ENCODE measurements at regions not wholly inside any gene's neighbourhood (a gene's known extent, or its start where the extent isn't known, plus 50 kb on each side); places are given as distances from the start of the nearest gene placed in this dataset.

- H3K4me1 Mint-ChIP-seq (ENCODE audit: low read depth, unreplicated experiment), result no peaks in the 10 kb centered on the region
- no peaks in the 10 kb centered on the region for H3K9me3 Mint-ChIP-seq (ENCODE audit: unreplicated experiment)
- Histone ChIP-seq H3K4me1 (ENCODE audit: insufficient read depth, low read length) (no peaks in the 10 kb centered on the region), H3K9me3 (ENCODE audit: insufficient read depth, low read depth, low read length) (no peaks in the 10 kb centered on the region), H3K79me2 (ENCODE audit: insufficient read depth, low read length) (no peaks in the 10 kb centered on the region), H3K9ac (ENCODE audit: low read length) (no peak overlapping the region), H3K27ac (ENCODE audit: low read depth, low read length) (no peak overlapping the region), H3K4me3 (ENCODE audit: insufficient read depth, low read depth, low read length) (no peak overlapping the region), H3K27me3 (ENCODE audit: insufficient read depth, low read length) (no peaks in the 10 kb centered on the region), H3K4me2 (ENCODE audit: low read length) (no peak overlapping the region), H4K20me1 (ENCODE audit: insufficient read depth, low read length) (no peaks in the 10 kb centered on the region), H3K36me3 (ENCODE audit: insufficient read depth, low read length) (no peaks in the 10 kb centered on the region), H2AFZ (ENCODE audit: low read depth, low read length) (no peak overlapping the region)
- no peak for TF ChIP-seq EZH2 (IDR thresholded peaks at IDR 0.05; ENCODE audit: insufficient read depth, low read length)
- TF ChIP-seq CTCF (IDR thresholded peaks at IDR 0.05; ENCODE audit: insufficient read depth, low read depth, low read length), result no peak
- H3K27me3 Mint-ChIP-seq (ENCODE audit: low read depth, unreplicated experiment), result no peaks in the 10 kb centered on the region
- H3K36me3 Mint-ChIP-seq (ENCODE audit: low read depth, unreplicated experiment), result no peaks in the 10 kb centered on the region
- no peak overlapping the region for H3K4me3 Mint-ChIP-seq (ENCODE audit: unreplicated experiment)
- no peak for FAIRE-seq
- no peak overlapping the region for H3K27ac Mint-ChIP-seq (ENCODE audit: unreplicated experiment)
- no peak for DNase-seq (ENCODE audit: low read depth)
These were observed 589.8 kb downstream of the PLCL1 start for GRCh38 chr2:198394208-198394607.

- no peak for FAIRE-seq
- TF ChIP-seq EZH2 (IDR thresholded peaks at IDR 0.05; ENCODE audit: insufficient read depth, low read length) (no peak), CTCF (IDR thresholded peaks at IDR 0.05; ENCODE audit: insufficient read depth, low read depth, low read length) (no peak)
These were observed 586.3 kb downstream of the PLCL1 start for GRCh38 chr2:198390670-198391069.

GRCh38 chr2:198387677-198388076 is 583.3 kb downstream of the PLCL1 start:
- Histone ChIP-seq H3K27me3 (ENCODE audit: insufficient read depth, low read length) (no peaks in the 10 kb centered on the region), H3K36me3 (ENCODE audit: insufficient read depth, low read length) (no peaks in the 10 kb centered on the region), H3K4me1 (ENCODE audit: insufficient read depth, low read length) (no peaks in the 10 kb centered on the region), H3K4me3 (ENCODE audit: insufficient read depth, low read depth, low read length) (no peak overlapping the region), H3K27ac (ENCODE audit: low read depth, low read length) (no peak overlapping the region), H3K9me3 (ENCODE audit: insufficient read depth, low read depth, low read length) (no peaks in the 10 kb centered on the region), H4K20me1 (ENCODE audit: insufficient read depth, low read length) (no peaks in the 10 kb centered on the region), H3K9ac (ENCODE audit: low read length) (no peak overlapping the region), H2AFZ (ENCODE audit: low read depth, low read length) (no peak overlapping the region), H3K4me2 (ENCODE audit: low read length) (no peak overlapping the region), H3K79me2 (ENCODE audit: insufficient read depth, low read length) (no peaks in the 10 kb centered on the region)
- Mint-ChIP-seq H3K4me1 (ENCODE audit: low read depth, unreplicated experiment) (no peaks in the 10 kb centered on the region), H3K9me3 (ENCODE audit: unreplicated experiment) (no peaks in the 10 kb centered on the region), H3K27me3 (ENCODE audit: low read depth, unreplicated experiment) (no peaks in the 10 kb centered on the region), H3K27ac (ENCODE audit: unreplicated experiment) (no peak overlapping the region), H3K4me3 (ENCODE audit: unreplicated experiment) (no peak overlapping the region), H3K36me3 (ENCODE audit: low read depth, unreplicated experiment) (no peaks in the 10 kb centered on the region)
- DNase-seq (ENCODE audit: low read depth), result no peak
- TF ChIP-seq CTCF (IDR thresholded peaks at IDR 0.05; ENCODE audit: insufficient read depth, low read depth, low read length) (no peak), EZH2 (IDR thresholded peaks at IDR 0.05; ENCODE audit: insufficient read depth, low read length) (no peak)
- FAIRE-seq, result no peak

More at GRCh38 chr2:198390670-198391069, 586.3 kb downstream of the PLCL1 start:
- no peak overlapping the region for H3K27ac ChIP-seq (ENCODE audit: low read depth, low read length)
- no peaks in the 10 kb centered on the region for H3K9me3 Mint-ChIP-seq (ENCODE audit: unreplicated experiment)
- H3K27me3 ChIP-seq (ENCODE audit: insufficient read depth, low read length), result no peaks in the 10 kb centered on the region
- H3K4me3 Mint-ChIP-seq (ENCODE audit: unreplicated experiment), result no peak overlapping the region
- no peaks in the 10 kb centered on the region for H3K36me3 Mint-ChIP-seq (ENCODE audit: low read depth, unreplicated experiment)
- no peak overlapping the region for H3K4me3 ChIP-seq (ENCODE audit: insufficient read depth, low read depth, low read length)
- no peaks in the 10 kb centered on the region for H3K4me1 Mint-ChIP-seq (ENCODE audit: low read depth, unreplicated experiment)
- H4K20me1 ChIP-seq (ENCODE audit: insufficient read depth, low read length), result no peaks in the 10 kb centered on the region
- H3K9me3 ChIP-seq (ENCODE audit: insufficient read depth, low read depth, low read length), result no peaks in the 10 kb centered on the region
- DNase-seq (ENCODE audit: low read depth), result no peak
- no peak overlapping the region for H3K27ac Mint-ChIP-seq (ENCODE audit: unreplicated experiment)
- H3K79me2 ChIP-seq (ENCODE audit: insufficient read depth, low read length), result no peaks in the 10 kb centered on the region
- H3K27me3 Mint-ChIP-seq (ENCODE audit: low read depth, unreplicated experiment), result no peaks in the 10 kb centered on the region
- no peaks in the 10 kb centered on the region for H3K4me1 ChIP-seq (ENCODE audit: insufficient read depth, low read length)
- no peak overlapping the region for H2AFZ ChIP-seq (ENCODE audit: low read depth, low read length)
- no peak overlapping the region for H3K9ac ChIP-seq (ENCODE audit: low read length)
- H3K4me2 ChIP-seq (ENCODE audit: low read length), result no peak overlapping the region
- H3K36me3 ChIP-seq (ENCODE audit: insufficient read depth, low read length), result no peaks in the 10 kb centered on the region
